SK-N-SH treated with all-trans-retinoic acid at 6 μM for 48 hours (cell line): ENCODE measurements at regions not wholly inside any gene's neighbourhood (a gene's known extent, or its start where the extent isn't known, plus 50 kb on each side); places are given as distances from the start of the nearest gene placed in this dataset.

Source experiments
- ARNTL ChIP-seq: fragments of 450-650 bp; formaldehyde crosslinking; IDR thresholded peaks from 2 replicates; pipeline ENCODE4 v1.5.0; 2020; ENCODE audit warnings: low read depth, mild to moderate bottlenecking, moderate library complexity, borderline replicate concordance
- BACH2 ChIP-seq: fragments of 250-450 bp; sonication (Bioruptor Pico); IDR thresholded peaks from 2 replicates; pipeline ENCODE4 v1.9.0; 2021; ENCODE audit warnings: mild to moderate bottlenecking, borderline replicate concordance
- ISL1 ChIP-seq: fragments of 250-450 bp; sonication (Bioruptor Pico); IDR thresholded peaks from 2 replicates; pipeline ENCODE4 v2.1.2; 2022; ENCODE audit warnings: mild to moderate bottlenecking, moderate library complexity
- PPARA ChIP-seq: fragments of 250-450 bp; sonication (Bioruptor Pico); IDR thresholded peaks from 2 replicates; pipeline ENCODE4 v1.5.0; 2020; ENCODE audit warnings: mild to moderate bottlenecking, borderline replicate concordance
- RARB ChIP-seq: fragments of 250-450 bp; sonication (Bioruptor Pico); IDR thresholded peaks from 2 replicates; pipeline ENCODE4 v1.8.0; 2021; ENCODE audit warnings: mild to moderate bottlenecking, moderate library complexity
- TCF4 ChIP-seq: fragments of 250-450 bp; sonication (Bioruptor Pico); IDR thresholded peaks from 2 replicates; pipeline ENCODE4 v1.8.0; 2021; ENCODE audit warnings: mild to moderate bottlenecking, moderate library complexity, borderline replicate concordance
- TOX ChIP-seq: fragments of 250-450 bp; sonication (Bioruptor Pico); IDR thresholded peaks from 2 replicates; pipeline ENCODE4 v1.8.0; 2021; ENCODE audit warnings: mild to moderate bottlenecking, moderate library complexity, borderline replicate concordance
- TSHZ2 ChIP-seq: fragments of 250-450 bp; sonication (Bioruptor Pico); IDR thresholded peaks from 2 replicates; pipeline ENCODE4 v1.5.0; 2020; ENCODE audit warnings: mild to moderate bottlenecking, moderate library complexity
- ZFP30 ChIP-seq: fragments of 450-650 bp; formaldehyde crosslinking; IDR thresholded peaks from 2 replicates; pipeline ENCODE4 v1.5.0; 2022; ENCODE audit warnings: mild to moderate bottlenecking, moderate library complexity
- ZNF565 ChIP-seq: fragments of 450-650 bp; formaldehyde crosslinking; conservative IDR thresholded peaks from 2 replicates; pipeline ENCODE4 v1.5.0; 2020; ENCODE audit warnings: low read depth, mild to moderate bottlenecking, moderate library complexity
- ZNF8 ChIP-seq: fragments of 450-650 bp; formaldehyde crosslinking; IDR thresholded peaks from 2 replicates; pipeline ENCODE4 v1.5.0; 2020; ENCODE audit warnings: mild to moderate bottlenecking, moderate library complexity
- TF ChIP-seq, protein P1 (sequence below): fragments of 250-450 bp; sonication (Bioruptor Pico); IDR thresholded peaks from 2 replicates; pipeline ENCODE4 v1.8.0; 2020; ENCODE audit warnings: mild to moderate bottlenecking, moderate library complexity, borderline replicate concordance

DNA sequence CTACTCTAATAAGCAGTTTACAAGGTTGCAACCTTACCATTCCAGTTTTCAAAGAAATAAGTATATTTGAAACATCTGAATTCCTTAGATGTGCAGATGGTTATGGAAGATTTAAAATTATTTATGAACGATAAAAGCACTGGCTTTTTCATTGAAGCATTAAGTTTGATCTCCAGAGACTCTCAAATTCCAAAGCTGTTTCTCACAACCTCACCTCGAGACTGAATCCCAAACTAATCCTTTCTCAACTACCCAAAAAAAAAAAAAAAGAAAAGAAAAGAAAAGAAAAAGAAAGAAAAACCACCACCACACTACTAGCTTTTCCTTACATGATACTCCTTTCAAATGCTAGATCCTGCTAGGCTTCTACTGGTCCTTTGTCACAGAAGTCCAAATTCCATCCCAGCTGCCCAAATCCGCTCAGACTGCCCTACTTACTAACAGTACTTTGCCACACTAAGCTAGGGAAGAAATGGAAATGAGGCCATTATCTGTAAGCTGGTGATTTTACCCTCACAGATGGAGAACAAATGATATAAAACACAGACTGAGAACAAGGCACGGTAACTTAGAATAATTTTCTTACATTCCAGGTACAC is 100.6 kb upstream of the CDK1 start:
- TF ChIP-seq TSHZ2 (CRISPR knock-in tag) (no peak), RARB (CRISPR knock-in tag) (no peak), ZFP30 (CRISPR knock-in tag) (no peak), PPARA (CRISPR knock-in tag) (no peak), BACH2 (CRISPR knock-in tag) (no peak), TOX (no peak), ZNF565 (no peak), ARNTL (CRISPR knock-in tag) (no peak), ISL1 (CRISPR knock-in tag) (no peak), TCF4 (CRISPR knock-in tag) (no peak), ZNF8 (CRISPR knock-in tag) (no peak)
- TF ChIP-seq, protein P1, sequence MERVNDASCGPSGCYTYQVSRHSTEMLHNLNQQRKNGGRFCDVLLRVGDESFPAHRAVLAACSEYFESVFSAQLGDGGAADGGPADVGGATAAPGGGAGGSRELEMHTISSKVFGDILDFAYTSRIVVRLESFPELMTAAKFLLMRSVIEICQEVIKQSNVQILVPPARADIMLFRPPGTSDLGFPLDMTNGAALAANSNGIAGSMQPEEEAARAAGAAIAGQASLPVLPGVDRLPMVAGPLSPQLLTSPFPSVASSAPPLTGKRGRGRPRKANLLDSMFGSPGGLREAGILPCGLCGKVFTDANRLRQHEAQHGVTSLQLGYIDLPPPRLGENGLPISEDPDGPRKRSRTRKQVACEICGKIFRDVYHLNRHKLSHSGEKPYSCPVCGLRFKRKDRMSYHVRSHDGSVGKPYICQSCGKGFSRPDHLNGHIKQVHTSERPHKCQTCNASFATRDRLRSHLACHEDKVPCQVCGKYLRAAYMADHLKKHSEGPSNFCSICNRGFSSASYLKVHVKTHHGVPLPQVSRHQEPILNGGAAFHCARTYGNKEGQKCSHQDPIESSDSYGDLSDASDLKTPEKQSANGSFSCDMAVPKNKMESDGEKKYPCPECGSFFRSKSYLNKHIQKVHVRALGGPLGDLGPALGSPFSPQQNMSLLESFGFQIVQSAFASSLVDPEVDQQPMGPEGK = no peak
